Ishikawa (cell line): ENCODE measurements at regions not wholly inside any gene's neighbourhood (a gene's known extent, or its start where the extent isn't known, plus 50 kb on each side); places are given as distances from the start of the nearest gene placed in this dataset.

ENCODE experiments used
- EGR1 ChIP-seq: IDR thresholded peaks from 2 replicates; pipeline ENCODE4 v1.6.1; 2012
- EP300 ChIP-seq: IDR thresholded peaks from 2 replicates; pipeline ENCODE4 v1.6.1; 2012; ENCODE audit warnings: borderline replicate concordance
- MAX ChIP-seq: IDR thresholded peaks from 2 replicates; pipeline ENCODE4 v1.6.1; 2012
- NFIC ChIP-seq: IDR thresholded peaks from 2 replicates; pipeline ENCODE4 v1.6.1; 2012
- REST ChIP-seq: IDR thresholded peaks from 2 replicates; pipeline ENCODE4 v1.6.1; 2012; ENCODE audit warnings: low read depth, mild to moderate bottlenecking
- TAF1 ChIP-seq: IDR thresholded peaks from 2 replicates; pipeline ENCODE4 v1.6.1; 2012; ENCODE audit warnings: low read depth, mild to moderate bottlenecking
- TCF12 ChIP-seq: IDR thresholded peaks from 2 replicates; pipeline ENCODE4 v1.6.1; 2012; ENCODE audit warnings: low read depth
- ZBTB7A ChIP-seq: IDR thresholded peaks from 2 replicates; pipeline ENCODE4 v1.6.1; 2012; ENCODE audit warnings: low read depth

- TF ChIP-seq NFIC = no peak
- no peak for TF ChIP-seq TAF1
- TF ChIP-seq MAX = no peak
- TF ChIP-seq EGR1 = no peak
- no peak for TF ChIP-seq ZBTB7A
- no peak for TF ChIP-seq EP300
- TF ChIP-seq REST = no peak
- TF ChIP-seq TCF12 = no peak
These were observed 80.2 kb upstream of the ACTRT2 start for GRCh38 chr1:2941040-2941439.
